ENCODE measurements at regions not wholly inside any gene's neighbourhood (a gene's known extent, or its start where the extent isn't known, plus 50 kb on each side); places are given as distances from the start of the nearest gene placed in this dataset.

DNA sequence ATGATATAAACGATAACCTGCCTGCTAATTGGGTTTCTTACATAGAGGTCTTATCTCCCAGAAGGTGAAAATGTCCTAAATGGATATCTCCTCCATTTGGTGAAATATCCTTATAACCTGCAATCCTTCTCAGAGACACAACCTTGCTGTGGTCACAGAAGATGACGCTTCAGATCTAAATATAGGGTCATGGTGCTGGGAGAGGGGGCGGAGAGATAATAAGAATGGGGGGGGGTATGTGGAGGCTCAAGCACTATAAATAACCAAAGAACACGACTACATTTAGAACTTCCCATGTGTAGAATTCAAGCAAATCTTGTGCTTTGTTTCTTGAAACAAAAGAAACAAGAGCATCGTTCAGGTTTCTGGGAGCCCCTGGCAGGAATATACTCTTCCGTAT, 260.6 kb upstream of the ESRRG start:
- intact Hi-C loops (cut with DNase I): no loop called here
- DNase-seq (no peak), ATAC-seq (ENCODE audit: poor library complexity) (peak; percentile 90)

DNA sequence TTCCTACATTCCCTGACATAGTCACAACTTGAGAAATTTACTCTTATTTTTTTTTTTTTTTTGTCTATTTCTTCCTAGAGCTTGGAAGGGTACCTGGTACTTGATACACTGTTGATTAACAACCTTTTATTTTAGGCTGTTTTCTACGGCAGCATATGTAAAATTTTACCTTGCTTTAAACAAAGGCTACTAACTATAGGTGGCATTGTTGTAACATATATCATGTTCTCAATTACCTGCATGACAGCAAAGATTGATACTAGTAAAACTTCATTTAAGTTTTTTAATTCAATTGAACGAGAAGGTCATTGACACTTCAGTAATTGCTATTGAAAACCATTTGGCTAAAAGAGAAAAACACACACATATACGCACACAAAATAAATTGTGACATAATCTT, 238.3 kb upstream of the ESRRG start:
- ATAC-seq (ENCODE audit: poor library complexity) (no peak), DNase-seq (no peak)
- intact Hi-C loops (cut with DNase I): no loop called here

DNA sequence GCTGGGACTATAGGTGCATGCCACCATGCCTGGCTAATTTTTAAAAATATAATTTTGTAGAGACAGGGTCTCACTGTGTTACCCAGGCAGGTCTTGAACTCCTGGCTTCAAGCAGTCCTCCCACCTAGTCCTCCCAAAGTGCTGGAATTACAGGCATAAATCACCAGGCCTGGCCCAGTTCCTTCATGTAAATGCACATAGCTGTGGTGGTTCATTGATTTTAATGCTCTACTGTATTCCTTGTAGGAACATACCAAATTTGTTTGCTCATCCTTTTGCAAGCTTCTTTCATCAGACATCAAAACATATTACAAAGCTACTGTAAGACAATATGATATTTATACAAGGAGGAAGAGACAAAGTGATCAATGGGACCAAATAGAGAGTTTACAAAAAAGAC, 237.5 kb upstream of the ESRRG start:
- ATAC-seq (ENCODE audit: poor library complexity): no peak
- no peak for DNase-seq
- intact Hi-C loops (cut with DNase I): no loop called here

DNA sequence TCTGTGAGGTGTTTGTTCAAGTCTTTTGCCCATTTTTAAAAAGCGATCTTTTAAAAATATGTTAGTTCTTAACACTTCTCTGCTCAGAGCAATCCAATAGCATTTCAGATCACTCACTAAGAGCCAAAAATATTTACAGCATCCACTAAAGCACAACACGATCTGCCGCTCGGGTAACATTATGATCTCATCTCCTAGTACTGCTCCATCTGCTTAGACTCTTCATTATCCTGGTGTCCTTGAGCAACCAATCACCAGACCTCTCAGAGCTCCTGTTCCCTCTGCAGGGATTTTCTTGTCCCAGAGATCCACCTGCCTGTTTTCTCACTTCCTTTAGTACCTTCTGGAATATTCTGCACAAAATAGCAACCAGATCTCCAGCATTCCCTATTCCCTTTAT, 235.3 kb upstream of the ESRRG start:
- no peak for DNase-seq
- intact Hi-C loops (cut with DNase I): no loop called here
- ATAC-seq (ENCODE audit: poor library complexity): peak; percentile 38

DNA sequence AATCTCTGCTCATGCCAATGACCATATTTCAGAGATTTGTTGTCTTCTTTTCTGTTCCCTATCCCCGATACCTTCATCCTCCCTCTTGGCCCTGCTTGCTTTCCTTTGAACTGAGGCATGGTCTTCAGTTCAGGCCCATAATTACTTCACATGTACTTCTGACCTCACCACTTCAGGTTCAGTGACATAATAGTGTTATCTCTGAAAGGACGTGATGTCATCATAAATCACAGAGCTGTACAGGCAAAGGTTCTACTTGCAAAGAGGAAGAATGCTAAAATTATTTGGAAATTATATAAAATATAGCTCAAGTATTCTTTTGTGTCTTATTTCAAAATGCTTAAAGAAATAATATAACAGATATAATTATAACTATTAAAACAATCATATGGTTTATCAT, 230.3 kb upstream of the ESRRG start:
- intact Hi-C loops (cut with DNase I): no loop called here
- DNase-seq: no peak
- ATAC-seq (ENCODE audit: poor library complexity): no peak

DNA sequence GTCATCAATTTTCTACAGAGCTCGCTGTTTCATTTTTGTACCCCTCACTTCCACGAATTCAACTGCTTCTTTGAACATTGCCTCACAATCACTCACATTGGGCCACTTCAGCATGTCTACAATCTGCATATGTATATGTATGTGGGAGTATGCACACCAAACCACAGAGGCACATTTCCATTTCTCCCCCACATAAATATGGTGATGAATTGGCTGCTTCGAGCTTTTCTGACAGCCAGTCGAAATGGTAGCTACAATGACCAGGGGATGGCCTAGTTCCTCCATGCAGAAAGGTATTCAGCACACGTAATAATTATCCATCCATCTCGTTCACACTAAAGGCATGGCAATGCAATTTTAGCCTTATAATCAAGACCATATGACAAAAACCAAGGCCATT, 229.6 kb upstream of the ESRRG start:
- intact Hi-C loops (cut with DNase I): no loop called here
- ATAC-seq (ENCODE audit: poor library complexity) (no peak), DNase-seq (no peak)

DNA sequence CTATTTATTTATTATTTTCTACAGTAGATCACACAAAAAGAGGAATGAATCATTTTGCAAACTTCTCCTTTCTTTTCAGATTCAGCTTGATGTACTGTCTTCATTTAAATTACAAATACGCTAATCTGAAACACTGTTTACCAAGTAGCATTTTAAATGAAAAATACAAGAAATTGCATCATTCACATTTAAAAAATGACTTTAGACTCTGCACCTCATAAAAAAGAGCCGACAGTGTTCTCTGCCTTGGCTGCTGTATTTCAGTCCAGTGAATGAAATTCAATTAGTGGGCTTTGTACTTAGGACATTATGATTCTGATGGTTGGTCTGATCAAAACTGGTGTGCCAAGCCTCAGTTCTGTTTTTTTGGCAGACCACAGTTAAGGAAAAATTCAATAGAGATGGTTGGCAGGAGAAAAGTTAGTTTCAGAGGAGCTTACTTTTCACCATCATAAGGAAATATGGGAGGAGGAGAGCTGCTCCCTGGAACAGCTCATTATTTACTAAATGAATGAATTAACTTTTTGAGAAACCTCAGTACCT, 222.4 kb upstream of the ESRRG start:
- intact Hi-C loops (cut with DNase I): no loop called here
- ATAC-seq (ENCODE audit: poor library complexity) (no peak), DNase-seq (no peak)

DNA sequence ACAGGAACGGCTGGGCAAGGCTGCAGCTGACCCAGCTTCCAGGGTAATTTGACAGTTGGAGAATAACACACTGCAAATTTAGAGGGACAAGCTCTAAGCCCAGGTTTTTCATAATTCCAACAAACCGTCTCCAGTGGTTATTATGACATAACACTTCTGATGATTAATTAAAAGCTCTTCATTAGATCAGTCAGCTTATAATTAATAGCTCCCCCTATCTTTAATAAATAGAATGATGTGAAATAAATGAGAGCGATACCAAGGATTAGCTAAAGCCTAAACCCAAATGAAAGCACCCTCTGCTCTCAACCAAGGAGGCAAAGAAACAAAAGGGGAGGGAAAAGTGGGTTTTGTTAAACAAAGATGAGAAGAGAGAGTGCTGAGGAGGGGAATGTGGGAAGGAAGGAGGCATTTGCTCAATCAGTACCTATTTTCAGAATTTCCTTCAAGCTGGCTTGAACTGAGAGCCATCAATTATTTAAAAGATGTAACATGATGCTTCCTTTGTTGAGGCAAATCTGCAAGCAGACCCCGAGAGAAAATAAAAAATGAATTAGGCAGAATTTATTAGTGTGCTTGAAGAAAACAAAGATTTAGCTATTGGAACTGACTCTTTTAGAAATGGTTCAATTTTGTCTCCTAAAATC, 221.8 kb upstream of the ESRRG start:
- DNase-seq (no peak), ATAC-seq (ENCODE audit: poor library complexity) (no peak)
- intact Hi-C loops (cut with DNase I): no loop called here

DNA sequence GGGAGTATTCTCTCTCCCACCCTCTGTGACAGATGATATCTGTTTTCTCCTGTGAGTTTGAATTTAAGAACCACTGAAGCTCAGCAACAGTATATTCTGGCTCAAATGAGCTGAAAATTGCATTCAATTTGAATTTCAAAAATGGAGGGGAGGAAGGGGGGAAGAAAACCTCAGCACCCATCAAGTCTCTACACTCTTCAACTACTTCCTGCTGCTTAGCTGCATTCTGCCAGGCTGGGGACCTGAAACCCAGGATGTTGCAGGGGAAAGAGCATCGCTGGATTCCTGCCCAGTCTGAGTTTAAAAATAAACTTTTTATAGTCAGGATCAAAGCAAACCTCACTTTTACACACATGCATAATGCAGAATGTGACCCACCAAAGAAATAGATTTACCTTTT, 214.3 kb upstream of the ESRRG start:
- DNase-seq: no peak
- ATAC-seq (ENCODE audit: poor library complexity): no peak
- intact Hi-C loops (cut with DNase I): no loop called here

DNA sequence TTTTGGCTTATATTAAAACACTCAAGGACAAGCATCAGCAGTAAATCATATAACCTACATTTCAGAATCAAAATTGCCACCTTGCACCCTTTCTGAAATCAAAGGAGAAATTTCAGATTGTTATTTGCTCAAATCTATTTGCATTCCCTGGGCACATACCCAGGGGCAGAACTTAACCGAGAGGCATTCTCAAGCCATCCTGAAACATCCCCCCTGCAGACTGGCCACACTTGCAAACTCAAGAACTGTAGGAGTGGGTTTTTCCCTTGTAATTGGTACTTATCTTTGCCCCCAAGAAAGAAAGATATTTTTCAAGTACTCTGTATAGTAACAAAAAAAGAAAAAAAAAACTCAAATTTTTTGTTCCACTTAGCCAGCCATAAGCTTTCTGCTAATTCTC, 213.6 kb upstream of the ESRRG start:
- DNase-seq (no peak), ATAC-seq (ENCODE audit: poor library complexity) (no peak)

DNA sequence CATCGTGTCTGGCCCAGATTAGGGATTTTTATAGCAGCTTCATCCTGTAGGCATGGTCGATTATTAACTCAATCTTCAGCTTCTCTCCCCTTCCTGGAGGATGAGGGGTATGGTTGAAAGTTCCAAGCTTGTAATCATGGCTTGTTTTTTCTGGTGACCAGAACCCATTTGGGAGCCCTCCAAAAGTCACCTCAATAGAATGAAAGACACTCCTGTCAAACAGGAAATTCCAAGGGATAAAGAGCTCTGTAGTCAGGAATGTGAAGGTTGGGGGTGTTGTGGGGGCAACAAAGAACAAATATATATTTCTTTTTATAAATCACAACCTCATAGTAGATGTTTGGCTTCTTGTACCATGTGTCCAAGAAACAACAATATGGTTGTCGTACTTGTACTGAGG, 212.7 kb upstream of the ESRRG start:
- ATAC-seq (ENCODE audit: poor library complexity): no peak
- DNase-seq: no peak
- intact Hi-C loops (cut with DNase I): no loop called here

More for the DNA sequence above, 213.6 kb upstream of the ESRRG start:
- intact Hi-C loops (cut with DNase I): no loop called here

DNA sequence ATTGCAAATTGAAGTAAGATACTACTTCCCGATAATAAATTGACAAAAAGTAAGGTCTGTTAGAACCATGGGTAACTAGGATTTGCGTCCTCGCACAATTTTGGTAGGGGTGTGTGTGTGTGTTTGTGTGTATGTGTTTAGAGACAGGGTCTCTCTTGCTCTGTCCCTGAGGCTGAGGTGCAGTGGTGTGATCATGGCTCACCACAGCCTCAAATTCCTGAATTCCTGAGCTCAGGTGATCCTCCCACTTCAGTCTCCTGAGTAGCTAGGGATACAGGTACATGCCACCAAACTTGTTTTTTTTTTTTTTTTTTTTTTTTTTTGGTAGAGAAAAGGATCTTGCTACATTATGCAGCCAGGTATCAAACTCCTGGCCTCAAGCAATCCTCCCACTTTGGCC, 209.2 kb upstream of the ESRRG start:
- intact Hi-C loops (cut with DNase I): no loop called here
- no peak for DNase-seq

DNA sequence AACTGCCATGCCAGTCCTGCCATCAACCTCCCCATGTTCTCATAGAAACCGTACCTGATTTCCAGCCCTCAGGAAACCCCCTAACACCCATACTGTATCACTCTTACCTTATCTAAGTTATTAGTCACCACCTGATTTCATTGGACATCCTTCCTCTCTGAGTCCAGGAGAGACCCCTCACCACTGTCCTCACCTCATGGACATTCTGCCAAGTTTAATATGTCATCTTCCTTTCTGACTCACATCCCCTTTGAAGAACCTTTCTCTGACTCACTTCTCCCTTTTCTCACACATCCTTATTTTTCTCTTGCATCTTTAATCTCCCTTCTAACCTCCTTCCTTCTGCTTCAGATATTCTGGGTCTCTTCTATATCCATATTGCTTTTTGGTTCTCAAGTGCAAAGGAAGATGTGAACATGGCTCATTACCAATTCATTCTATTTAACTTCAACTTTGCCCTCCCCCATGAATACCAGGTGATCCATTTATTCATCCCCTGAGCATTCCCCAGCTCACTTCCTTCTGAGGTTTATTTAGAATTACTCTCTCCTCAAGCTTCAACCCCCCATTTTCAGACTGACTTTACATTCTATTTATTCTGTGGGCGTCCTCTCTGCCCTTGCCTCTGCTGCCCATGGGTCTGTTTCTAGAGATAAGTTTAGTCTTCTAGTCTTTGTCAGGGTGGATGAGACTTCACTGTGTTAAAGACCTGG, 206.8 kb upstream of the ESRRG start:
- no peak for DNase-seq
- intact Hi-C loops (cut with DNase I): no loop called here
- no peak for ATAC-seq (ENCODE audit: poor library complexity)

More for the DNA sequence above, 209.2 kb upstream of the ESRRG start:
- ATAC-seq (ENCODE audit: poor library complexity): no peak

DNA sequence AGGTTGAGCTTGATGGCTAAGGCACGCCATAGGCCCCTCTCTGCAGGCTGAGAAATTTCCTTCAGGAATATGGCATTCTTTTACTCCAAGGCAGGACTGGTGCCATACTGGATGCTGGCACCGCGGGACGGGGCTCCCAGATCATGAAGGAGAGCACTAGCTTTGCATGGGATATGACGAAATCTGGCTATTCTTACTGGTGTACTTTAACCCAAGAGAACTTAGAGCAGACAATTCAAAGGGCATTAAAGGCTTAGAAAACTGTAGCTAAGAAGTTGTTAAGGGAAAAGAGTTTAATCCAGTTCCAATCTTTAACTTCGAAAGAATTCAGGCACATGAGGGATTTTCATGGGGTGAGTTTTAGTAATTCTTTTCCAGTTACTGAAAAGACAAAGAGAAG, 204.4 kb upstream of the ESRRG start:
- ATAC-seq (ENCODE audit: poor library complexity) (no peak), DNase-seq (no peak)
- intact Hi-C loops (cut with DNase I): no loop called here

DNA sequence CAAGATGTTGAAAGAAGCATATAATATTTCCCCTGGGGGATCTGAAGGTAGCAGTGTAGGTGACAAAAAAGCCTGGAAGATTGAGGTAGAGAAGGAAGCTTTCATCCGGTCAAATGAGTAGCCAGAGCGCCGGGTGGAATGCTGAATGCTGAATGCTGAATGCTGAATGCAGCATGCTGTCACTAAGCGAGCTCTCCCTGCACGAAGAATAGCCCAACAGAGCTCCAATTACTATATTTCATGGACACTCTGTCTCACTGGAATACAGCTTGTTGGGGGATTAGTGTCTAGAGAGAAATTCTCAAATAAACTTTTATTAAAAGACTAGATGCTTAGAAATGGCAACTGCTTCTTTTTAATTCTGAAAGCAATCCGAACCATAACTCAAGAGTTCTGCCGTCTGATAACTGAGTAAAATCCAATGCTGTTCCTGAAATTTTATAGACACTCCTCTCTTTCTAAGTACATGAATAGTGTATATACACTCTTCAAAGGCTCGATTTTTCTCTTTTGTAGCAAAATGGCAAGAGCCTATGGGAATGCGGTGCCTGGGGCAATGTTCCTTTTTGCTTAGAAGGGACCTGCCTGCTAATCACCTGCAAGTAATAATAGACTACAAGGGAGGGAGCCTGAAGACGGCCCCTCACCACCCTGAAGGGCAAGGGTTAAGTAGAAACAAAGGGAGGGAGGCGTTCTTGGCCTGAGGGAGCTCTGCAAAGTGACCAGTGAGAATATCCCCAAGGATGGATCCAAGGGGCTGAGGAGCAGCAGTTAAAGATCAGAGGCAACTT, 203.7 kb upstream of the ESRRG start:
- intact Hi-C loops (cut with DNase I): no loop called here
- DNase-seq (no peak), ATAC-seq (ENCODE audit: poor library complexity) (no peak)

DNA sequence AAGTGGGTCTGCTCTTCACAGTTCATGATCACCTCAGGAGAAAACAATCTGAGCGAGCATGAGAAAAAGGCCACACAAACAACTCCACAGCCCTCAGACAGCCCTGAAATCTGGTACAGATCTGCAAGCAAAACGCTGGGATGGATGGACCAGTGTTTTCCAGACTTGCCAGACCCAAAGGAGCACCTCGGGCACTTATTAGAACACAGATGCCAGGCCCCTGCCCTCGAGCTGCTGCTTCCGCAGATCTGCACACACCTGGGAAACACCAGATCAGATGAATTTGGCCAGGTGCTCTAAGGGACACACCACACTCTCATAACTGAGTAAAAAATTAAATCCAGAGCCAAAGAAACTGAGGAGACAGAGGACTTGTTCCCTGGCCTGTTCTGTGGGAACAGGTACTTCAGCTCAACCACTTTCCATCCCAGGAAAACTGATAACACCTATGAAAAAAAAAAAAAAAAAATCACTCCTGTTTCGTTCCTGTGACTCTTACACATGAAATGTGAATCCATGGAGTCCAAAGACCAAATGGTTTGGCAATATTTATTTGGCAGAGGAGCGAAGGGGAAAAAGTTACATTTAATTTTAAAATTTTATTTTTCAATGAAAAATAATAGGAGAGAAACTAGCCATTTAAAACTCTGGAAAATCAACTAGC, 202.9 kb upstream of the ESRRG start:
- intact Hi-C loops (cut with DNase I): no loop called here
- DNase-seq (no peak), ATAC-seq (ENCODE audit: poor library complexity) (no peak)

DNA sequence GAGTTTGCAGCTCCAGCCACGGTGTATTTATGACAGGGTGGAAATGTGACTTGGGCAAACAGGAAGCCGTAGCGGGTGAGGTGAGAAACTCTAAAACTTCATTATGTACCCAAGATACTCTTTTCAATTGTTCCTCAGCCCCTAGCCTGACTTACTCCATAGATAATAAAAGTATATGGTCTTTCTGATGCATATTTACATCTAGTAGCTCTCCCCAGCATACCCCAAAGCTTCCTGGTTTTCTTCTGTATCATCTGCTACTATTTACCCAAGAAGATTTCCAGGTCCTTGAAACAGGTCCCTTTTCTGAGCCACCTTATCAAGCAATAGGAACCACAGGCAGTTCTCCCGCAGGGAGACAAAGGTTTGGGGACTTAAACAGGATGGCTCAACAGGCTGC, 201.5 kb upstream of the ESRRG start:
- no peak for DNase-seq
- intact Hi-C loops (cut with DNase I): no loop called here
- no peak for ATAC-seq (ENCODE audit: poor library complexity)

DNA sequence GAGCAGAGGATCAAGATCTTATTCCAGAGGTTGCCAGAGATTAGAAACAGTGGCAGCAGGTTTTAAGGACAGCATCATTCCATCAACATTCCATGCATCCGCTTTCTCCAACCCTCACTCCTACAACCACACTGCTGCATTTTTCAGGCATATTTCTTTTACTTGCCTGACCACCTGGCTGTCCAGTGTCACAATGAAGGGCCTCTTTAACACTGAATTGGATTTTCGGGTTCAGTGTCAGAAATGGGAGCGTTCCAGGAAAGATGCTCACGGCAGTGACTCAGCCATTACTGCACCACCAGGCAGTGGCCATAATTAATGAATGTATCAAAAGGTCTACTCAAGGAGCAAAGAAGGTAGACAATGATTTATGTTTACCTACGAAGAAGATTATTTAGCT, 200.4 kb upstream of the ESRRG start:
- DNase-seq (no peak), ATAC-seq (ENCODE audit: poor library complexity) (no peak)
- intact Hi-C loops (cut with DNase I): no loop called here

DNA sequence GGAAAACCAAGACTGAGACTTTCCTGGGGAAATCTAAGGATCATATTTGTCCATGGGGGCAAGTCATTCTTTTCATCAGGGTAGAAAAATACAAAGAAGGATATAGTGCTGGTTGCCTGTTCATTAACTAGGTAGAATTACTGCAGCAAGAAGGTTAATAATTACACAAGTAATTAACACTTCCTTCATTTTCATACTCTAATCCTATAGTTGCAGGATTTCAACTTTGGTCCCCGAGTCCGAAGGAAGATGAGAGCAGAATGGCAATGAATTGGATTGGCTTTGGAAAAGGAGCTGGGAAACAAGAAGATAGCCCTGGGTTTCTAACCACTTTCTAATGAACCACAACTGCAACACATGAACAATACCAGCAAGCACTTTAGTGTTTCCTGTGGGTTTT, 199.2 kb upstream of the ESRRG start:
- no peak for ATAC-seq (ENCODE audit: poor library complexity)
- no peak for DNase-seq
- intact Hi-C loops (cut with DNase I): no loop called here
